BLaER1 treated with 17β-estradiol and CSF1 and Interleukin-3, amounts not matched to agents 10 nM and 100 nM (cell line): ENCODE measurements at regions not wholly inside any gene's neighbourhood (a gene's known extent, or its start where the extent isn't known, plus 50 kb on each side); places are given as distances from the start of the nearest gene placed in this dataset.
"Not testable (repeated sequence)": the region's sequence is repeated elsewhere in the genome, so short reads cannot be mapped to it uniquely, and the experiment has no call there.

Source experiments
- H3K27ac ChIP-seq, 11 experiments: shearing (Covaris generic); formaldehyde crosslinking; 2 replicates each; pipeline ENCODE4 v1.8.1; 2022
- H3K27me3 ChIP-seq, 11 experiments: shearing (Covaris generic); formaldehyde crosslinking; 2 replicates each; pipeline ENCODE4 v1.8.1; 2022
- H3K36me3 ChIP-seq, 11 experiments: shearing (Covaris generic); formaldehyde crosslinking; 2 replicates each; pipeline ENCODE4 v1.8.1; 2022
- H3K4me1 ChIP-seq, 10 experiments: shearing (Covaris generic); formaldehyde crosslinking; 2 replicates each; pipeline ENCODE4 v1.8.1; 2022
- H3K4me2 ChIP-seq, 11 experiments: shearing (Covaris generic); formaldehyde crosslinking; 2 replicates each; pipeline ENCODE4 v1.8.1; 2022
- H3K4me3 ChIP-seq, 10 experiments: shearing (Covaris generic); formaldehyde crosslinking; 2 replicates each; pipeline ENCODE4 v1.8.1; 2022
- H3K9ac ChIP-seq, 11 experiments: shearing (Covaris generic); formaldehyde crosslinking; 2 replicates each; pipeline ENCODE4 v1.8.1; 2022
- H3K9me3 ChIP-seq, 11 experiments: shearing (Covaris generic); formaldehyde crosslinking; replicated peaks in 1 of 11; 2 replicates each; pipeline ENCODE4 v1.8.1; 2022
- H4K20me1 ChIP-seq, 11 experiments: shearing (Covaris generic); formaldehyde crosslinking; 2 replicates each; pipeline ENCODE4 v1.8.1; 2022
- Cebpa-rat ChIP-seq, 11 experiments: shearing (Covaris generic); IDR thresholded peaks; 2 replicates each; pipeline ENCODE4 v1.8.1; 2022

DNA sequence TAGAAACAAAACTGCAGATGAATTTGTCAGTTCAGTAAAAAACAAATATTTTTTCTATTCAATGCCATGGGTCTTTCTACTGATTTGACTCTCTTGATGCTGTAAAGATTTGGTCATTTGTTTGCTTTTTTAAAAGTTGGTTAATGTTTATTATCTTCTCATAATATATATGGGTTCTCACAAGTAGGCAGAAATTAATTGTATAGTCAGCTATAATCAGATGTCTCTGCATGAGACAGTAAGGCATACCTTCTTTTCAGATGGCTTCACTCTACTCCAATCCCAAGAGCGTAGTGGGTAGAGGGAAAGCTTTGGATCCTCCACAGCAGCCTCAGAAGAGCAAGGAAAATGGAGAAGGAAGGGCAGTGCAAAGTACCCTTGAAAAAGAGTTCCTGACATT is 1202.9 kb upstream of the CELF4 start:
- H3K27me3 ChIP-seq = no peaks in the 10 kb centered on the region
- H3K9me3 ChIP-seq = peaks cover 11 to 19% (median 17%) of the 10 kb centered on the region in 11 experiments
- no peak overlapping the region for H3K4me3 ChIP-seq
- H3K36me3 ChIP-seq = no peaks in the 10 kb centered on the region
- no peak overlapping the region for H3K27ac ChIP-seq
- TF ChIP-seq Cebpa-rat (IDR thresholded peaks at IDR 0.05) = no peak
- no peak overlapping the region for H3K4me2 ChIP-seq
- no peaks in the 10 kb centered on the region for H3K4me1 ChIP-seq
- H4K20me1 ChIP-seq = no peaks in the 10 kb centered on the region
- H3K9ac ChIP-seq = no peak overlapping the region

DNA sequence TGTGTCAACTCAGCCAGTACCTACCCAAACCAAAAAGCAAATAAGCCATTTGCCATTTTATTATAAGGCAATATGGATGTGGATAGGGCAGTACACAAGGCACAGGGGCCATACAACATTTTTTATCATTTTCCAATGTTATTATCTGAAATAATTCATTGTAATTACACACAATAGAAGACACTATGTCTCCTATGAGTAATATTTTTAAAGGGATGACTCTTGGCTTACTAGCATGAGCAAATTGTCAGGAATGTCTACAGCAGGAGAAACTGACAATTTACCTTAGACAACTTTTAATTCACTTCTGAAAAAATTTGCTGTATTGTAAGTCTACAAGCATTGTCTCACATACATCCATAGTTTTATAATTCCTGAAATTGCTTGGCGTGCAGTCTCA is 1193.9 kb upstream of the CELF4 start:
- no peaks in the 10 kb centered on the region for H3K9me3 ChIP-seq
- TF ChIP-seq Cebpa-rat (IDR thresholded peaks at IDR 0.05) = no peak
- H3K9ac ChIP-seq = no peak overlapping the region
- H4K20me1 ChIP-seq = no peaks in the 10 kb centered on the region
- no peaks in the 10 kb centered on the region for H3K36me3 ChIP-seq
- H3K4me3 ChIP-seq = no peak overlapping the region
- no peaks in the 10 kb centered on the region for H3K4me1 ChIP-seq
- no peaks in the 10 kb centered on the region for H3K27me3 ChIP-seq
- no peak overlapping the region for H3K4me2 ChIP-seq
- no peak overlapping the region for H3K27ac ChIP-seq

DNA sequence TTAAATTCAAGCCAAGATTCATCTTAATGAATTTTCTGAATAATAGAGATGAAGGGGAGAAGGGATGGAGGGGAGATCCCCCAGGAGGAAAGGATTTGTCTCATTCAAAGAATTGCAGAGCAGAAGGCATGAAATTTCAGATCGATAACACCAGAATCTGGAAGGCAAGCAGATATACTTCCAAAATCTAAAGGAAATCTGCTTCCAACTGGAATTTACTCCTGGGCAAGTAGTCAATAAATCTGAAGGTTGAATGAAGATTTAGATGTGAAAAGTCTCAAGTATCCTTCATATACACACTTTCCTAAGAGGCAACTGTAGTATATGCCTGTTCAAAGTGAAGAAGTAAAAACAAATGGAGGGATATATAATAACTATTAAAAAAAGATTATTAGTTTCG is 1190.8 kb upstream of the CELF4 start:
- no peak overlapping the region for H3K27ac ChIP-seq
- H3K4me3 ChIP-seq = no peak overlapping the region
- H3K9ac ChIP-seq = no peak overlapping the region
- H3K9me3 ChIP-seq = peaks cover 0 to 7% (median 0%) of the 10 kb centered on the region in 11 experiments; a peak in 3 of 22 replicates
- no peaks in the 10 kb centered on the region for H3K36me3 ChIP-seq
- no peaks in the 10 kb centered on the region for H3K4me1 ChIP-seq
- no peaks in the 10 kb centered on the region for H4K20me1 ChIP-seq
- no peak overlapping the region for H3K4me2 ChIP-seq
- no peaks in the 10 kb centered on the region for H3K27me3 ChIP-seq
- TF ChIP-seq Cebpa-rat (IDR thresholded peaks at IDR 0.05) = no peak

DNA sequence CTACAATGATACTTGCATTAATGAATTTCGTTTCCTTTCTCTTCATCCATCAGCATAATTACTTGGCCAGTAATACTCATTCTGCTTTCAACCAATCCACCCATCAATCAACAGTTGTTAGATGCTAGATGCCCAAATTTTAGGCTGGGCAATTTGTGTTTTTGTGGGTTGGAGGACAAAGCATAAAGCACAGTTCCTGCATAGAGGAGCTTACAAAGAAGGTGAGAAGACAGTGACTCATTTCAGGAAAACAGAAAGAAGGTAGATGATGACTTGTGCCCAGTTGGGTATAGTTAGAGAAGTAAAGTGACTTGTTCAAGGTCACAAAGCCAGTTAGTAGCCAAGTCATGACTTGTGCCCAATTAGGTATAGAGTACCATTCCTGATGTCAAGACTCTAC is 1186.8 kb upstream of the CELF4 start:
- Histone ChIP-seq H3K27ac (no peak overlapping the region), H3K9me3 (peaks cover 0 to 9% (median 0%) of the 10 kb centered on the region in 11 experiments; a peak in 3 of 22 replicates), H3K4me2 (no peak overlapping the region), H3K36me3 (no peaks in the 10 kb centered on the region), H4K20me1 (no peaks in the 10 kb centered on the region), H3K4me1 (peaks cover 0 to 3% (median 0%) of the 10 kb centered on the region in 10 experiments; a peak in 1 of 20 replicates), H3K27me3 (no peaks in the 10 kb centered on the region), H3K9ac (no peak overlapping the region), H3K4me3 (no peak overlapping the region)
- TF ChIP-seq Cebpa-rat (IDR thresholded peaks at IDR 0.05) = no peak

DNA sequence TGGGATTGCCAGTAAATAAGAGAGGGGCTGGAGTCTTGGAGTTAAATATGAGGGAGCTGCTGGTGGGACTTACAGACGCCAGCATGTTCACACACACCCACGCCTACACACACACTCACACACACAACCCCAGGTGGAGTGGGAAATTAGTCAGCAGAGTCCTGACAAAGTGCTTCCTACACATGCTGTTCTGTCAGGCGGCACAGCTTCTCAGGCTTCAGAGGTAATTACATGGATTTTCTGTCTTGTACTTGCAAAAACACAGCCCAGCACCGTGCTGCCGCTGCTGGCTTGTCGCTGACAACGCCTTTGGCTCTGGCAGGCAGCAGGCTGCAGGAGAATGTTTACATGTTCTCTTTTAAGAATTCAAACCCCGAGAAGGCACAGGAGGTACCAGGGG is 1186.3 kb upstream of the CELF4 start:
- H3K4me3 ChIP-seq = no peak overlapping the region
- H4K20me1 ChIP-seq = no peaks in the 10 kb centered on the region
- no peak overlapping the region for H3K4me2 ChIP-seq
- no peak overlapping the region for H3K27ac ChIP-seq
- H3K27me3 ChIP-seq = no peaks in the 10 kb centered on the region
- H3K9me3 ChIP-seq = peaks cover 0 to 9% (median 0%) of the 10 kb centered on the region in 11 experiments; a peak in 3 of 22 replicates
- peaks cover 0 to 8% (median 0%) of the 10 kb centered on the region in 10 experiments; a peak in 1 of 20 replicates for H3K4me1 ChIP-seq
- H3K9ac ChIP-seq = no peak overlapping the region
- no peak for TF ChIP-seq Cebpa-rat (IDR thresholded peaks at IDR 0.05)
- H3K36me3 ChIP-seq = no peaks in the 10 kb centered on the region

DNA sequence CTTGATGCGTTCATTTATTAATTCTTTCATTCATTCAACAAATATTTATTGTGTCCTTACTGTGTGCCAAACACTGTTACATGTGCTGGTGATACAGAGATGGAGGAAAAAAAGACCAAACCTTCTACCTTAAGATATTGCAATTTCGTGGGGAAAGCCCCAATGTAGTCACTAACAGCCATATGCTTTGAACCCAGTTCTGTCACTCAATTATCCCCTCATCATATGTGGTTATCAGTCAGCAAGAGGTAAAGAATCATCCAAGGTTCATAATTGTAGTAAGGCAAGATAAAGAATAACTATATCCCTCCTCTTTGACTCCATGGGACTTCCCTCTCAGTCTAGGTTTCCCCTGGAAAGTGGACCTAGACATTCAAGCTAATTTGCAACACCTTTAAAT is 1185.6 kb upstream of the CELF4 start:
- peaks cover 0 to 9% (median 0%) of the 10 kb centered on the region in 11 experiments; a peak in 3 of 22 replicates for H3K9me3 ChIP-seq
- no peaks in the 10 kb centered on the region for H4K20me1 ChIP-seq

DNA sequence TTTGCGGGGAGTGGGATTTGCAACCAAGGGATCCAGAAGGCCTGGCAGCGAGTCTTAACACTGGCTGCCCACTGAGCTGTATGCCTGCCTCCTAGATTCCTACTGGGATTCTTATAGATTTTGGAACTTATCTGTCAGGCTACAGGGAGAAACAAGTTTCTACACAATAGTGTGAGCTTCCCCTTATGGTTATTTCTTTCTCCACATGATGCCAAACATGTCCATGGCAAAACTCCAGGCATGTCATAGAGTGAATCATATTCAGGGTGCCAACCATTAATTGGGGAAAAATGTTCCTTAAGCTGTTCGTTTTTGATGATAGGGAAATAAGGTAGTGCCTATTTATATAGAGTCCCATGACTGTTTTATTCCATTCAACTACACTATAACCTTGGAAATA is 1185.2 kb upstream of the CELF4 start:
- H3K4me2 ChIP-seq = no peak overlapping the region
- no peak overlapping the region for H3K4me3 ChIP-seq
- no peak overlapping the region for H3K27ac ChIP-seq
- no peaks in the 10 kb centered on the region for H3K27me3 ChIP-seq
- H3K4me1 ChIP-seq = peaks cover 0 to 8% (median 0%) of the 10 kb centered on the region in 10 experiments; a peak in 1 of 20 replicates
- H3K9me3 ChIP-seq = peaks cover 0 to 9% (median 0%) of the 10 kb centered on the region in 11 experiments; a peak in 3 of 22 replicates
- no peaks in the 10 kb centered on the region for H4K20me1 ChIP-seq
- no peak for TF ChIP-seq Cebpa-rat (IDR thresholded peaks at IDR 0.05)
- H3K36me3 ChIP-seq = no peaks in the 10 kb centered on the region
- H3K9ac ChIP-seq = no peak overlapping the region

More for the DNA sequence above, 1185.6 kb upstream of the CELF4 start:
- no peak overlapping the region for H3K4me3 ChIP-seq
- H3K36me3 ChIP-seq = no peaks in the 10 kb centered on the region
- no peak overlapping the region for H3K9ac ChIP-seq
- H3K27ac ChIP-seq = no peak overlapping the region
- no peak for TF ChIP-seq Cebpa-rat (IDR thresholded peaks at IDR 0.05)
- peaks cover 0 to 8% (median 0%) of the 10 kb centered on the region in 10 experiments; a peak in 1 of 20 replicates for H3K4me1 ChIP-seq
- H3K4me2 ChIP-seq = no peak overlapping the region
- H3K27me3 ChIP-seq = no peaks in the 10 kb centered on the region

DNA sequence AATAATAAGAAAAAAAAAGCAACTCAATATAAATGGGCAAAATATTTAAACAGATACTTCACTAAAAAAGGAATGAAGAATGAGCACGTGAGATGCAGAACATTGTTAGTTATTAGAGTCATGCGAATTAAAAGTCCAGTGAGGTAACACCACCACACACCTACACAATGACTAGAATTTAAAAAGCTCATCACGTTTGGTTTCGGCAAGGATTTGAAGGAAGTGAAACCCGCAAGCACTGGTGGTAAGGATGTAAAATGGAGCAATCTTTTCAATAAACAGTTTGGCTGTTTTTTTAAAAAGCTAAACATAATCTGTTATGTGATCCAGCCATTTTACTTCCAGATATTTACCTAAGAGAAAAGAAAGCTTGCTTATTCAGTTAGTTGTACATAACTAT is 1181.6 kb upstream of the CELF4 start:
- H3K9me3 ChIP-seq = peaks cover 0 to 9% (median 0%) of the 10 kb centered on the region in 11 experiments; a peak in 3 of 22 replicates
- peak overlapping the region in 1 of 11 experiments; percentile 23; a peak in 1 of 22 replicates for H3K4me2 ChIP-seq
- no peak overlapping the region for H3K27ac ChIP-seq
- no peak for TF ChIP-seq Cebpa-rat (IDR thresholded peaks at IDR 0.05)
- H3K4me1 ChIP-seq = peaks cover 0 to 12% (median 0%) of the 10 kb centered on the region in 10 experiments; a peak in 7 of 20 replicates
- H3K27me3 ChIP-seq = no peaks in the 10 kb centered on the region
- H3K4me3 ChIP-seq = no peak overlapping the region
- no peak overlapping the region for H3K9ac ChIP-seq
- no peaks in the 10 kb centered on the region for H3K36me3 ChIP-seq
- no peaks in the 10 kb centered on the region for H4K20me1 ChIP-seq

DNA sequence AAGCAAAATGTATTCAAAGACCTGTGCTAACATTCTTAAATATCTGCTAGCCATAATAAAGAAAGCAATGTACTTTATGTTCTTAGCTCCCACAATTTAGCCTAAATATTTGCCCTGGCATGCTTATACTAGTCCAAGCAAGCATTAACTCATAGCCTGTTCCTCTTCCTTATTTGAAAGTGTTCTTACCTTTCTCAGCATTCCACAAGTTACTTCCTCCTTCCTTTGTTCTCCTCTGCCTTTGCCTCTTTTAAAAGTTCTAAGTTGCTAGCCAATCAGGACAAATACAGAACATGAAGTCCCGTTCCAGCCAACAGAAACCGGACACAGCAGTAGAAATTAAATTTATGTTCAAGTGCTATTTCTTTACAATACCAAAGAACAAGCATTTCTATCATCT is 1154.6 kb upstream of the CELF4 start:
- H3K4me2 ChIP-seq, H3K36me3 ChIP-seq, H4K20me1 ChIP-seq, H3K4me3 ChIP-seq, H3K27ac ChIP-seq, H3K9ac ChIP-seq, H3K27me3 ChIP-seq: not testable (repeated sequence)
- Histone ChIP-seq H3K4me1 (peaks cover 0 to 14% (median 0%) of the 10 kb centered on the region in 10 experiments; a peak in 3 of 20 replicates), H3K9me3 (peaks cover 14 to 35% (median 27%) of the 10 kb centered on the region in 11 experiments)

DNA sequence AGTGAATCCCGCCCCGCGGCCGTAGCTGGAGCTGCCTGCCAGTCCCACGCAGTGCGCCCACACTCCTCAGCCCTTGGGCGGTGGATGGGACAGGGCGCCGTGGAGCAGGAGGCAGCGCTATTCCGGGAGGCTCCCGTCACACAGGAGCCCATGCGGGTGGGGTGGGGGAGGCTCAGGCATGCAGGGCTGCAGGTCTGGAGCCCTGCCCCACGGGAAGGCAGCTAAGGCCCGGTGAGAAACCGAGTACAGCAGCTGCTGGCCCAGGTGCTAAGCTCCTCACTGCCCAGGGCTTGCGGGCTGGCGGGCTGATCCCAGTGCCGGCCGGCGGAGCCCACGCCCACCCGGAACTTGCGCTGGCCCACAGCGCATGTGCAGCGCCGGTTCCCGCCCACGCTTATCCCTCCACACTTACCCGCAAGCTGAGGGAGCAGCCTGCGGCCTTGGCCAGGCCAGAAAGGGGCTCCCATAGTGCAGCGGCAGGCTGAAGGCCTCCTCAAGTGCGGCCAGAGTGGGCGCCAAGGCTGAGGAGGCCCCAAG is 1152.8 kb upstream of the CELF4 start:
- Histone ChIP-seq H3K27me3 (no peaks in the 10 kb centered on the region), H4K20me1 (no peaks in the 10 kb centered on the region), H3K4me3 (no peak overlapping the region), H3K4me1 (peaks cover 0 to 6% (median 0%) of the 10 kb centered on the region in 10 experiments; a peak in 3 of 20 replicates), H3K36me3 (no peaks in the 10 kb centered on the region), H3K9ac (no peak overlapping the region), H3K4me2 (no peak overlapping the region), H3K9me3 (peaks cover 14 to 35% (median 27%) of the 10 kb centered on the region in 11 experiments), H3K27ac (no peak overlapping the region)
- TF ChIP-seq Cebpa-rat (IDR thresholded peaks at IDR 0.05) = no peak
